ENCODE measurements at regions not wholly inside any gene's neighbourhood (a gene's known extent, or its start where the extent isn't known, plus 50 kb on each side); places are given as distances from the start of the nearest gene placed in this dataset.

DNA sequence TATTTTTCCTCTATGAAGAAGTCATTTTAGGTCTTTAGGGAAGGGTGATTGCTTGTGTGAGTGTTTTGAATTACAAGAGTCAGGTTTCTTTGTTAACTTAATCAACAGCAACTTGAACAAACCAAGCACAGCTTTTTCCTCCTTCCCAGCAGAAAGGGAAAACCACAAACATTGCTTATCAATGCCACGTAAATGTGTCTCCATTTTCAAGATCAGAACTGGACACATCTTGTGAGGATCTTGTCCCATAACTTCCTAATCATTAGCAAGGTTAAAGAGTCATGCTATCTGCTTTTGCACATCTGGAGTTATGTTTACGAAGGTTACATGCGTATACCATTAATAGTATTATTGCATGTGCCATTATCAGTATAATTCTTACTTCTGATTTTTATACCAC is 248.0 kb upstream of the FLRT2 start:
- Histone ChIP-seq H3K27ac (no peak overlapping the region), H3K9me3 (no peaks in the 10 kb centered on the region), H3K4me3 (no peak overlapping the region), H3K4me2 (no peak overlapping the region), H3K4me1 (peaks cover 4% of the 10 kb centered on the region; the same call in 1 of the 3 replicates)
- ChIA-PET CTCF (no interaction called here), POLR2A (no interaction called here)
- TF ChIP-seq POLR2A (IDR thresholded peaks at IDR 0.05; ENCODE audit: low read length), result no peak
- TF ChIP-seq EHMT2 (IDR thresholded peaks at IDR 0.05; ENCODE audit: low read depth), result no peak
- no peak for TF ChIP-seq HEYL (CRISPR knock-in tag; IDR thresholded peaks at IDR 0.05)
- TF ChIP-seq, protein P1, sequence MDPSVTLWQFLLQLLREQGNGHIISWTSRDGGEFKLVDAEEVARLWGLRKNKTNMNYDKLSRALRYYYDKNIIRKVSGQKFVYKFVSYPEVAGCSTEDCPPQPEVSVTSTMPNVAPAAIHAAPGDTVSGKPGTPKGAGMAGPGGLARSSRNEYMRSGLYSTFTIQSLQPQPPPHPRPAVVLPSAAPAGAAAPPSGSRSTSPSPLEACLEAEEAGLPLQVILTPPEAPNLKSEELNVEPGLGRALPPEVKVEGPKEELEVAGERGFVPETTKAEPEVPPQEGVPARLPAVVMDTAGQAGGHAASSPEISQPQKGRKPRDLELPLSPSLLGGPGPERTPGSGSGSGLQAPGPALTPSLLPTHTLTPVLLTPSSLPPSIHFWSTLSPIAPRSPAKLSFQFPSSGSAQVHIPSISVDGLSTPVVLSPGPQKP (IDR thresholded peaks at IDR 0.05; ENCODE audit: low read depth, low read length), result no peak
- TF ChIP-seq NFE2L2 (conservative IDR thresholded peaks at IDR 0.05; ENCODE audit: low read length), result no peak
- TF ChIP-seq MAFK (IDR thresholded peaks at IDR 0.05; ENCODE audit: partially characterized antibody), result no peak
- TF ChIP-seq RARB (CRISPR knock-in tag; IDR thresholded peaks at IDR 0.05), result no peak
- TF ChIP-seq RCOR1 (IDR thresholded peaks at IDR 0.05; ENCODE audit: low read depth, low read length), result no peak
- no peak for TF ChIP-seq CEBPB (IDR thresholded peaks at IDR 0.05)
- FAIRE-seq, result no peak
- WGBS (ENCODE audit: missing lambda C conversion rate), result 85% methylated on average over 3 of the region's 3 CpGs
- no peak for ATAC-seq
- no peak for DNase-seq (ENCODE audit: low read depth in 1 of 2, low spot score in 1 of 2)

DNA sequence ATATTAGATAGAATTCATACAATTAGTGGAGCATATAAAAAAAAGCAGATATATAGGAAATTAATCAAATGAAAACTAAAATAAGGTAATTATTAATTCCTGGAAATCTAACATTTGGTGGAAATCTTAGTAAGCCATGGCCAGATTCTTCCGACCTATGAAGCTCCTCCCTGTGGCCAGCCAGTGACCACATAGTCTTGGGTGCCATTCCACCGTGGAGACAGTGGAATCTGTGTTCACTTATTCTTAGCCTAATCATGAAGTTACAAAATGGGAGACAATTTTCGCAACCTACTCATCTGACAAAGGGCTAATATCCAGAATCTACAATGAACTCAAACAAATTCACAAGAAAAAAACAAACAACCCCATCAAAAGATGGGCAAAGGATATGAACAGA is 241.9 kb upstream of the FLRT2 start:
- FAIRE-seq (no peak), DNase-seq (ENCODE audit: low read depth in 1 of 2, low spot score in 1 of 2) (no peak), ATAC-seq (no peak)
- Histone ChIP-seq H3K9me3 (no peaks in the 10 kb centered on the region), H3K4me3 (no peak overlapping the region), H3K4me2 (no peak overlapping the region), H3K4me1 (no peaks in the 10 kb centered on the region), H3K27ac (no peak overlapping the region)
- TF ChIP-seq MAFK (IDR thresholded peaks at IDR 0.05; ENCODE audit: partially characterized antibody) (no peak), RNF2 (IDR thresholded peaks at IDR 0.05; ENCODE audit: borderline replicate concordance, low read depth) (no peak), SMC3 (IDR thresholded peaks at IDR 0.05) (no peak), PHF8 (IDR thresholded peaks at IDR 0.05; ENCODE audit: borderline replicate concordance, low read depth) (no peak), KDM1A (IDR thresholded peaks at IDR 0.05; ENCODE audit: low read depth) (no peak)
- TF ChIP-seq, protein P2, sequence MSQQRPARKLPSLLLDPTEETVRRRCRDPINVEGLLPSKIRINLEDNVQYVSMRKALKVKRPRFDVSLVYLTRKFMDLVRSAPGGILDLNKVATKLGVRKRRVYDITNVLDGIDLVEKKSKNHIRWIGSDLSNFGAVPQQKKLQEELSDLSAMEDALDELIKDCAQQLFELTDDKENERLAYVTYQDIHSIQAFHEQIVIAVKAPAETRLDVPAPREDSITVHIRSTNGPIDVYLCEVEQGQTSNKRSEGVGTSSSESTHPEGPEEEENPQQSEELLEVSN (IDR thresholded peaks at IDR 0.05; ENCODE audit: borderline replicate concordance, low read depth), result no peak
- ChIA-PET CTCF (no interaction called here), POLR2A (no interaction called here)
- WGBS (ENCODE audit: missing lambda C conversion rate), result 61% methylated on average over 3 of the region's 3 CpGs

DNA sequence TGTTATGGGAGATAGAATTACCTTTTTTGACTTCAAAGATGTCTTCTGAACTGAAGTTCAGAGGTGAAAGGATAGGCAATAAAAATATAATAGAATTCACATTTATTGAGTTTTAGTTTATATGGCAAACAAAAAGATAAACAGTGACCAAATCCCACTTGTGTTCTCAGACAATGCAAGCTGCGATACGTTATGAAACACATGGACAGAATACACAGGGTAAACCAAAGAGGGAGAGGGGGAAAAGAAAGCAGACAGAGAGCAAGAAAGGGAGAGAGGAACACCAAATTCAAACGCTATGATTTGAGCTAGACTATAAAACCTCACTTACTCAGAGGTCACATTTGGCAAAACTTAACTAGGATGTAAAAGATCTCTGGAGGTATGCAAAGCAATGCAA is 238.2 kb upstream of the FLRT2 start:
- ATAC-seq, result no peak
- 65% methylated on average over 3 of the region's 3 CpGs for WGBS (ENCODE audit: missing lambda C conversion rate)
- Histone ChIP-seq H3K27ac (no peak overlapping the region), H3K9me3 (no peaks in the 10 kb centered on the region), H3K4me1 (no peaks in the 10 kb centered on the region), H3K4me2 (no peak overlapping the region), H3K4me3 (no peak overlapping the region)
- no peak for FAIRE-seq
- no peak for DNase-seq (ENCODE audit: low read depth in 1 of 2, low spot score in 1 of 2)
- no peak for TF ChIP-seq RCOR1 (IDR thresholded peaks at IDR 0.05; ENCODE audit: low read depth, low read length)
- no peak for TF ChIP-seq HOXB5 (CRISPR knock-in tag; IDR thresholded peaks at IDR 0.05)
- TF ChIP-seq NR3C1 (IDR thresholded peaks at IDR 0.05), result no peak
- TF ChIP-seq, protein P3, sequence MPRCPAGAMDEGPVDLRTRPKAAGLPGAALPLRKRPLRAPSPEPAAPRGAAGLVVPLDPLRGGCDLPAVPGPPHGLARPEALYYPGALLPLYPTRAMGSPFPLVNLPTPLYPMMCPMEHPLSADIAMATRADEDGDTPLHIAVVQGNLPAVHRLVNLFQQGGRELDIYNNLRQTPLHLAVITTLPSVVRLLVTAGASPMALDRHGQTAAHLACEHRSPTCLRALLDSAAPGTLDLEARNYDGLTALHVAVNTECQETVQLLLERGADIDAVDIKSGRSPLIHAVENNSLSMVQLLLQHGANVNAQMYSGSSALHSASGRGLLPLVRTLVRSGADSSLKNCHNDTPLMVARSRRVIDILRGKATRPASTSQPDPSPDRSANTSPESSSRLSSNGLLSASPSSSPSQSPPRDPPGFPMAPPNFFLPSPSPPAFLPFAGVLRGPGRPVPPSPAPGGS (IDR thresholded peaks at IDR 0.05), result no peak
- TF ChIP-seq POLR2AphosphoS2 (conservative IDR thresholded peaks at IDR 0.05; ENCODE audit: low read length), result no peak
- TF ChIP-seq ZNF302 (CRISPR knock-in tag; IDR thresholded peaks at IDR 0.05), result no peak
- no peak for TF ChIP-seq RAD21 (conservative IDR thresholded peaks at IDR 0.05 in 1 of 2, IDR thresholded peaks at IDR 0.05 in 1 of 2)
- TF ChIP-seq, protein P4, sequence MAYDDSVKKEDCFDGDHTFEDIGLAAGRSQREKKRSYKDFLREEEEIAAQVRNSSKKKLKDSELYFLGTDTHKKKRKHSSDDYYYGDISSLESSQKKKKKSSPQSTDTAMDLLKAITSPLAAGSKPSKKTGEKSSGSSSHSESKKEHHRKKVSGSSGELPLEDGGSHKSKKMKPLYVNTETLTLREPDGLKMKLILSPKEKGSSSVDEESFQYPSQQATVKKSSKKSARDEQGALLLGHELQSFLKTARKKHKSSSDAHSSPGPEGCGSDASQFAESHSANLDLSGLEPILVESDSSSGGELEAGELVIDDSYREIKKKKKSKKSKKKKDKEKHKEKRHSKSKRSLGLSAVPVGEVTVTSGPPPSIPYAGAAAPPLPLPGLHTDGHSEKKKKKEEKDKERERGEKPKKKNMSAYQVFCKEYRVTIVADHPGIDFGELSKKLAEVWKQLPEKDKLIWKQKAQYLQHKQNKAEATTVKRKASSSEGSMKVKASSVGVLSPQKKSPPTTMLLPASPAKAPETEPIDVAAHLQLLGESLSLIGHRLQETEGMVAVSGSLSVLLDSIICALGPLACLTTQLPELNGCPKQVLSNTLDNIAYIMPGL (CRISPR knock-in tag; IDR thresholded peaks at IDR 0.05; ENCODE audit: borderline replicate concordance), result no peak
- POLR2A ChIA-PET, result no interaction called here
- CTCF ChIA-PET, result interaction anchor here (0.6 to 1.0 kb wide), 2 partner anchors 12 to 32 kb away, joined by 3 read pairs; no protein-coding TSS in a partner anchor
